Gastroesophageal sphincter (tissue), 4 donors: ENCODE measurements at regions not wholly inside any gene's neighbourhood (a gene's known extent, or its start where the extent isn't known, plus 50 kb on each side); places are given as distances from the start of the nearest gene placed in this dataset.

ENCODE experiments used
- ATAC-seq: fragments of 150-250 bp; one replicate; pipeline ENCODE4 v1.9.1; 2016; ENCODE audit warnings: mild to moderate bottlenecking, moderate library complexity
- H3K27ac ChIP-seq, 4 donors: fragments of 200-600 bp; sonication (generic) in 3 of 4; 1 replicate in 3 of 4; 2 replicates in 1 of 4; pipeline ENCODE4 v1.5.1; 2016 to 2019
- H3K27me3 ChIP-seq: fragments of 200-600 bp; sonication (generic); one replicate; pipeline ENCODE4 v1.5.1; 2019
- H3K36me3 ChIP-seq, 2 donors: fragments of 200-600 bp; sonication (generic); one replicate each; pipeline ENCODE4 v1.5.1; 2019; ENCODE audit warnings: control low read depth in 1 of 2
- H3K4me1 ChIP-seq, 3 donors: fragments of 200-600 bp; sonication (generic); 1 replicate in 2 of 3; 2 replicates in 1 of 3; pipeline ENCODE4 v1.5.1; 2016 to 2019; ENCODE audit warnings: control low read depth in 2 of 3
- H3K4me3 ChIP-seq, 2 donors: fragments of 200-600 bp; sonication (generic); one replicate each; pipeline ENCODE4 v1.5.1; 2019; ENCODE audit warnings: mild to moderate bottlenecking in 1 of 2, moderate library complexity in 1 of 2
- H3K9me3 ChIP-seq, 3 donors: fragments of 200-600 bp; sonication (generic); one replicate each; pipeline ENCODE4 v1.5.1; 2017 to 2019; ENCODE audit warnings: control low read depth in 2 of 3
- CTCF ChIP-seq, 4 experiments: fragments of 200-600 bp in 2 of 4; fragments of 450-650 bp in 2 of 4; sonication (generic) in 1 of 4; IDR thresholded peaks; one replicate each; pipeline ENCODE4 v1.5.1; 2017 to 2019; ENCODE audit warnings: antibody characterized with exemption in 4 of 4, mild to moderate bottlenecking in 2 of 4, moderate library complexity in 2 of 4
- EP300 ChIP-seq: sonication (generic); formaldehyde crosslinking; IDR thresholded peaks from one replicate; pipeline ENCODE4 v1.6.1; 2017; ENCODE audit warnings: antibody characterized with exemption, mild to moderate bottlenecking
- POLR2A ChIP-seq, 2 donors: fragments of 450-650 bp; IDR thresholded peaks; one replicate each; pipeline ENCODE4 v1.6.1; 2017; ENCODE audit warnings: antibody characterized with exemption in 2 of 2, mild to moderate bottlenecking in 2 of 2, moderate library complexity in 1 of 2
- POLR2AphosphoS5 ChIP-seq: sonication (generic); formaldehyde crosslinking; IDR thresholded peaks from one replicate; pipeline ENCODE4 v1.6.1; 2017; ENCODE audit warnings: antibody characterized with exemption
- WGBS, 2 donors: methylation state at CpG; one replicate each; pipeline ENCODE4 v1.1.5; 2018; ENCODE audit warnings: low coverage in 1 of 2; 5-methylcytosine and 5-hydroxymethylcytosine counted together

GRCh38 chr3:124591699-124592098, 138.6 kb upstream of the UMPS start:
- H3K27me3 ChIP-seq = peaks cover 4% of the 10 kb centered on the region
- ATAC-seq = no peak
- TF ChIP-seq POLR2A (IDR thresholded peaks at IDR 0.05) = no peak
- TF ChIP-seq CTCF (IDR thresholded peaks at IDR 0.05) = no peak
- no peak for TF ChIP-seq EP300
- TF ChIP-seq POLR2AphosphoS5 = no peak
- H3K4me1 ChIP-seq = no peaks in the 10 kb centered on the region
- WGBS, 2 donors = 59 to 93% methylated on average over 2 of the region's 2 CpGs
- H3K27ac ChIP-seq = no peak overlapping the region
- no peak overlapping the region for H3K4me3 ChIP-seq
- H3K9me3 ChIP-seq = no peaks in the 10 kb centered on the region
- H3K36me3 ChIP-seq = no peaks in the 10 kb centered on the region

GRCh38 chr3:124592658-124593441, 137.4 kb upstream of the UMPS start:
- ATAC-seq = no peak
- Histone ChIP-seq H3K9me3 (no peaks in the 10 kb centered on the region), H3K27me3 (no peaks in the 10 kb centered on the region), H3K4me3 (no peak overlapping the region), H3K36me3 (no peaks in the 10 kb centered on the region), H3K4me1 (no peaks in the 10 kb centered on the region), H3K27ac (no peak overlapping the region)
- 57 to 83% methylated on average over 2 of the region's 3 CpGs for WGBS, 2 donors
- TF ChIP-seq POLR2A (IDR thresholded peaks at IDR 0.05) (no peak), POLR2AphosphoS5 (no peak), CTCF (IDR thresholded peaks at IDR 0.05) (no peak), EP300 (no peak)

GRCh38 chr3:124593442-124593829, 136.8 kb upstream of the UMPS start:
- WGBS, 2 donors = 59 to 100% methylated on average over 1 to 2 of the region's 2 CpGs
- ATAC-seq = no peak
- Histone ChIP-seq H3K27ac (no peak overlapping the region), H3K4me1 (no peaks in the 10 kb centered on the region), H3K27me3 (no peaks in the 10 kb centered on the region), H3K4me3 (no peak overlapping the region), H3K36me3 (no peaks in the 10 kb centered on the region), H3K9me3 (no peaks in the 10 kb centered on the region)
- TF ChIP-seq POLR2AphosphoS5 = no peak
- no peak for TF ChIP-seq CTCF (IDR thresholded peaks at IDR 0.05)
- no peak for TF ChIP-seq POLR2A (IDR thresholded peaks at IDR 0.05)
- TF ChIP-seq EP300 = no peak

GRCh38 chr3:124594581-124594980, 135.7 kb upstream of the UMPS start:
- 78 to 100% methylated on average over 1 of the region's 1 CpG for WGBS, 2 donors
- Histone ChIP-seq H3K4me3 (no peak overlapping the region), H3K36me3 (no peaks in the 10 kb centered on the region), H3K27me3 (no peaks in the 10 kb centered on the region), H3K9me3 (no peaks in the 10 kb centered on the region), H3K4me1 (no peaks in the 10 kb centered on the region), H3K27ac (no peak overlapping the region)
- no peak for ATAC-seq
- TF ChIP-seq EP300 (no peak), POLR2A (IDR thresholded peaks at IDR 0.05) (no peak), POLR2AphosphoS5 (no peak), CTCF (IDR thresholded peaks at IDR 0.05) (no peak)

GRCh38 chr3:124597273-124597672, 133.0 kb upstream of the UMPS start:
- no peak for ATAC-seq
- H3K27ac ChIP-seq = no peak overlapping the region

More at GRCh38 chr3:124597273-124597672, 133.0 kb upstream of the UMPS start:
- TF ChIP-seq EP300 (no peak), CTCF (IDR thresholded peaks at IDR 0.05) (no peak), POLR2AphosphoS5 (no peak), POLR2A (IDR thresholded peaks at IDR 0.05) (no peak)
- Histone ChIP-seq H3K36me3 (no peaks in the 10 kb centered on the region), H3K4me1 (no peaks in the 10 kb centered on the region), H3K4me3 (no peak overlapping the region), H3K9me3 (no peaks in the 10 kb centered on the region), H3K27me3 (no peaks in the 10 kb centered on the region)
- 48 to 80% methylated on average over 1 to 3 of the region's 3 CpGs for WGBS, 2 donors
